Neural cell (in vitro differentiated cells): ENCODE measurements at regions not wholly inside any gene's neighbourhood (a gene's known extent, or its start where the extent isn't known, plus 50 kb on each side); places are given as distances from the start of the nearest gene placed in this dataset.

Experiments
- CTCF ChIP-seq: fragments of 450-650 bp; IDR thresholded peaks from 2 replicates; pipeline ENCODE4 v1.5.1; 2014; ENCODE audit warnings: antibody characterized with exemption, mild to moderate bottlenecking, moderate library complexity; ENCODE audit not compliant: poor library complexity, severe bottlenecking
- EP300 ChIP-seq: fragments of 450-650 bp; conservative IDR thresholded peaks from 2 replicates; pipeline ENCODE4 v1.6.1; 2014; ENCODE audit warnings: antibody characterized with exemption, mild to moderate bottlenecking, moderate library complexity; ENCODE audit not compliant: poor library complexity, severe bottlenecking
- EZH2 ChIP-seq: fragments of 200-600, 300-800 bp; shearing (Covaris generic), sonication (generic); IDR thresholded peaks from 2 replicates; pipeline ENCODE4 v1.6.1; 2014; ENCODE audit warnings: antibody characterized with exemption, low read length, borderline replicate concordance, mild to moderate bottlenecking; ENCODE audit not compliant: insufficient read depth, poor library complexity, severe bottlenecking
- POLR2AphosphoS5 ChIP-seq: IDR thresholded peaks from 2 replicates; pipeline ENCODE4 v1.6.1; 2012
- TAF1 ChIP-seq: IDR thresholded peaks from 2 replicates; pipeline ENCODE4 v1.6.1; 2012; ENCODE audit warnings: low read depth
- TF ChIP-seq, protein P1 (sequence below): IDR thresholded peaks from 2 replicates; pipeline ENCODE4 v1.6.1; 2012; ENCODE audit warnings: borderline replicate concordance

- TF ChIP-seq CTCF (no peak), EP300 (no peak), TAF1 (no peak), POLR2AphosphoS5 (no peak), EZH2 (no peak)
- TF ChIP-seq, protein P1, sequence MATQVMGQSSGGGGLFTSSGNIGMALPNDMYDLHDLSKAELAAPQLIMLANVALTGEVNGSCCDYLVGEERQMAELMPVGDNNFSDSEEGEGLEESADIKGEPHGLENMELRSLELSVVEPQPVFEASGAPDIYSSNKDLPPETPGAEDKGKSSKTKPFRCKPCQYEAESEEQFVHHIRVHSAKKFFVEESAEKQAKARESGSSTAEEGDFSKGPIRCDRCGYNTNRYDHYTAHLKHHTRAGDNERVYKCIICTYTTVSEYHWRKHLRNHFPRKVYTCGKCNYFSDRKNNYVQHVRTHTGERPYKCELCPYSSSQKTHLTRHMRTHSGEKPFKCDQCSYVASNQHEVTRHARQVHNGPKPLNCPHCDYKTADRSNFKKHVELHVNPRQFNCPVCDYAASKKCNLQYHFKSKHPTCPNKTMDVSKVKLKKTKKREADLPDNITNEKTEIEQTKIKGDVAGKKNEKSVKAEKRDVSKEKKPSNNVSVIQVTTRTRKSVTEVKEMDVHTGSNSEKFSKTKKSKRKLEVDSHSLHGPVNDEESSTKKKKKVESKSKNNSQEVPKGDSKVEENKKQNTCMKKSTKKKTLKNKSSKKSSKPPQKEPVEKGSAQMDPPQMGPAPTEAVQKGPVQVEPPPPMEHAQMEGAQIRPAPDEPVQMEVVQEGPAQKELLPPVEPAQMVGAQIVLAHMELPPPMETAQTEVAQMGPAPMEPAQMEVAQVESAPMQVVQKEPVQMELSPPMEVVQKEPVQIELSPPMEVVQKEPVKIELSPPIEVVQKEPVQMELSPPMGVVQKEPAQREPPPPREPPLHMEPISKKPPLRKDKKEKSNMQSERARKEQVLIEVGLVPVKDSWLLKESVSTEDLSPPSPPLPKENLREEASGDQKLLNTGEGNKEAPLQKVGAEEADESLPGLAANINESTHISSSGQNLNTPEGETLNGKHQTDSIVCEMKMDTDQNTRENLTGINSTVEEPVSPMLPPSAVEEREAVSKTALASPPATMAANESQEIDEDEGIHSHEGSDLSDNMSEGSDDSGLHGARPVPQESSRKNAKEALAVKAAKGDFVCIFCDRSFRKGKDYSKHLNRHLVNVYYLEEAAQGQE: no peak
These were observed 879.7 kb upstream of the EEF2KMT start for GRCh38 chr16:5977329-5977728.
